ENCODE measurements at regions not wholly inside any gene's neighbourhood (a gene's known extent, or its start where the extent isn't known, plus 50 kb on each side); places are given as distances from the start of the nearest gene placed in this dataset.

- DNase-seq (ENCODE audit: low read depth), result no peak
- H3K36me3 ChIP-seq (ENCODE audit: control insufficient read depth, insufficient read depth, low read length), result no peaks in the 10 kb centered on the region
- no peaks in the 10 kb centered on the region for H3K27me3 ChIP-seq (ENCODE audit: control insufficient read depth, insufficient read depth, low read length)
- no peak overlapping the region for H3K4me3 ChIP-seq (ENCODE audit: low read depth, low read length)
- ChIA-PET POLR2A (no interaction called here), CTCF (no interaction called here)
- no peak for TF ChIP-seq CTCF (IDR thresholded peaks at IDR 0.05; ENCODE audit: insufficient read depth, low read depth, low read length)
Measured at GRCh38 chr5:65068410-65068809, 299.7 kb downstream of the CWC27 start.

DNA sequence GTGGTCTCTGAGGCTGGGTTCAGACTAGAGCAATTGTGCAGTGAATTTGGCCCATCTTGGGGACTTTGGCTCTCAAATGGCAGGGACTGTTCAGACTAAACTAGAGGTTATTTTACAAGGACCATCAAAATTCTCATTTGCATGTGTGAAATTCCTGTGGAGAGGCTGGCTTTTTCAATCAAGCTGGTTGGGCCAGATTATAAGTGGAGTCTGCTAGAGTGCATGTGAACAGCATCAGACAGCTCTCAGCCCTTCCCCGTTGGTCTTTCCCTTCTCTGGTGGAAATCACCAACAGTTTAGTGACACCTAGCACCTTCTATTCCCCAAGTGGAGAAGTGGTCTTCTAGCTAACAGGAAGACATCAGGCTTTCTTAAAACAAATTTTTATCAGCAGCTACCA is 301.3 kb downstream of the CWC27 start:
- ChIA-PET POLR2A (no interaction called here), CTCF (interaction anchor here (0.6 to 1.4 kb wide), 2 partner anchors 10 to 16 kb away, joined by 4 read pairs; no protein-coding TSS in a partner anchor)
- Histone ChIP-seq H3K36me3 (ENCODE audit: control insufficient read depth, insufficient read depth, low read length) (no peaks in the 10 kb centered on the region), H3K27me3 (ENCODE audit: control insufficient read depth, insufficient read depth, low read length) (no peaks in the 10 kb centered on the region), H3K4me3 (ENCODE audit: low read depth, low read length) (no peak overlapping the region)
- no peak for DNase-seq (ENCODE audit: low read depth)
- TF ChIP-seq CTCF (IDR thresholded peaks at IDR 0.05; ENCODE audit: insufficient read depth, low read depth, low read length), result no peak

DNA sequence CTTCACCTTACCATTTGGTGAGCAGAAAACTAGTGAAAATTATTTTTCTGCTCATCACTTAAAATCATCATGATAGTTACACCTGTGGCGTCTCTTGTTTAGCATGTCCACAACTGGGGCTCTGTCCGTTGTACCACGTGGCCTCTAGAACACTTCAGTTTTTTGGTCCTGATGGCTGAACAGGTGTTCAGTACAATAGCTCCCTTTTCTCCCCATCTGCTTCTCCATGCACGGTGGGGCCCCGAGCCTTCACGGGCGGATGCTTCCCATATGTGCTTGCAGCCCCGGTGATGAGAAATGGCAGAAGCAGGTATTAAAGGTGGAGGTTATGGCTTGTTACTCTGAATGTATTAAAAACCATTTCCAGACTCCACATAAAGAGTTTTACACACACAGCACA is 304.1 kb downstream of the CWC27 start:
- no peaks in the 10 kb centered on the region for H3K36me3 ChIP-seq (ENCODE audit: control insufficient read depth, insufficient read depth, low read length)
- DNase-seq (ENCODE audit: low read depth), result no peak
- ChIA-PET CTCF (interaction anchor here (1.2 kb wide), 1 partner anchor 35 kb away, joined by 4 read pairs; no protein-coding TSS in a partner anchor), POLR2A (no interaction called here)
- no peak overlapping the region for H3K4me3 ChIP-seq (ENCODE audit: low read depth, low read length)
- TF ChIP-seq CTCF (IDR thresholded peaks at IDR 0.05; ENCODE audit: insufficient read depth, low read depth, low read length), result no peak
- no peaks in the 10 kb centered on the region for H3K27me3 ChIP-seq (ENCODE audit: control insufficient read depth, insufficient read depth, low read length)

GRCh38 chr5:65073250-65073661 is 304.5 kb downstream of the CWC27 start:
- H3K4me3 ChIP-seq (ENCODE audit: low read depth, low read length), result no peak overlapping the region
- ChIA-PET CTCF (interaction anchor here (1.2 to 1.4 kb wide), 2 partner anchors 28 to 35 kb away, joined by 3 to 4 read pairs; no protein-coding TSS in a partner anchor), POLR2A (no interaction called here)
- H3K36me3 ChIP-seq (ENCODE audit: control insufficient read depth, insufficient read depth, low read length), result no peaks in the 10 kb centered on the region
- H3K27me3 ChIP-seq (ENCODE audit: control insufficient read depth, insufficient read depth, low read length), result no peaks in the 10 kb centered on the region
- no peak for TF ChIP-seq CTCF (IDR thresholded peaks at IDR 0.05; ENCODE audit: insufficient read depth, low read depth, low read length)
- DNase-seq (ENCODE audit: low read depth), result no peak

DNA sequence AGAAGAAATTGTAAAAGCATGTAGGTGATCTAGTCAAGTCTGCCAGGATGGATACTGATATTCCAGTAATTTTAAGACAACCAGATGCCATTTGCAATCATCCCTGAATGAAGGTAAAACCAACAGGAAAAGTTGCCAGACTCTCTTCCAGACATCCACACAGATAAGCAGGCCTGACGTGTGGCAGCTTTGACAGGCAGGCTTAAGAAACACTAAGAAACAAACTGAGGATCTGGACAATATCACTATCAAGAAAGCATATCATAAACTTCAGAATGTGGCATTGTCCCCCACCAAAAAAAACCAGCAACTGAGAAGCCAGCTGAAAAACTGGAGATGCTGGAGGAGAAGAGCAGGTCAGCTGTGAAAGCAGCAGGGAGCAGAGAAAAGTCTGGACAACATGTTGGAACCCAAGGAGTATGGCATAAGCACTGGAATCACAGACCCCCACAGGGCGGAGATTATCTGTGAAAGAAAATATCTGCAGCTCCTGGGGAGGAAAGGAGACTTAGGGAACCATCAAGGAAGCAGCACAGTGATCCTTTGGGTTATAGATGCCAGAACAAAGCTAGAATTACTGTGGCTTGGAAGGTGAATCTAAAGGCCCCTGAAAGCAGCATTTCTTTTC is 307.0 kb downstream of the CWC27 start:
- ChIA-PET CTCF (interaction anchor here (1.3 kb wide), 1 partner anchor 11 kb away, joined by 3 read pairs; no protein-coding TSS in a partner anchor), POLR2A (no interaction called here)
- no peak for TF ChIP-seq CTCF (IDR thresholded peaks at IDR 0.05; ENCODE audit: insufficient read depth, low read depth, low read length)
- no peaks in the 10 kb centered on the region for H3K27me3 ChIP-seq (ENCODE audit: control insufficient read depth, insufficient read depth, low read length)
- DNase-seq (ENCODE audit: low read depth), result no peak
- no peaks in the 10 kb centered on the region for H3K36me3 ChIP-seq (ENCODE audit: control insufficient read depth, insufficient read depth, low read length)
- H3K4me3 ChIP-seq (ENCODE audit: low read depth, low read length), result no peak overlapping the region
